ENCODE measurements at regions not wholly inside any gene's neighbourhood (a gene's known extent, or its start where the extent isn't known, plus 50 kb on each side); places are given as distances from the start of the nearest gene placed in this dataset.

DNA sequence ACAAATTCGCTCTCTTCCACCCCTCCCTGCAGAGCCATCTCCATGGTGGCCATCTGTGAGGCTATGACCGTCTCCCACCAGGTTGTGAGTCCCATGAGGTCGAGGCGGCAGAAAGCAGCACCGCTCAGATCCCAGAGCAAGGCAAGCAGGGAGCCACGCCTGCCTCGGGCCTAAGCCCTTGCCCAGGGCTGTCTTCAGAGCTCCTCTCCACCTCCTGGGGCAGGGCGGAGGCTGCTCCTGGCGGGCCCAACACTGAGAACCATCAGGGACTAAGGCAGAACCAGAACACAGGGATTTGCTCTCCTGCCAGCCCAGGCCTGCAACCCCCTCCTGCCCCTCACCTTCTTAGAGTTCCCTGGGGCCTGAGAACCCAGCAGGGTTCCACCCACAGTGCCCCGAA lies 80.9 kb upstream of the WNT11 start:
- H3K4me1 ChIP-seq (ENCODE audit: insufficient read depth, low read length) = peaks cover 25% of the 10 kb centered on the region
- intact Hi-C loops (cut with micrococcal nuclease) = no loop called here
- POLR2A ChIA-PET (ENCODE audit: partially characterized antibody) = interaction anchor here (1.5 to 2.4 kb wide), 2 partner anchors 53 to 79 kb away, joined by 7 to 11 read pairs; no protein-coding TSS in a partner anchor
- Mint-ChIP-seq H3K27me3 (no peaks in the 10 kb centered on the region), H3K36me3 (no peaks in the 10 kb centered on the region), H3K4me1 (peaks cover 23 to 39% (median 28%) of the 10 kb centered on the region in 4 donors), H3K4me3 (peak overlapping the region in 2 of 8 donors; percentile 10 to 71), H3K9me3 (peaks cover 0 to 1% (median 0%) of the 10 kb centered on the region in 8 donors), H3K27ac (peak overlapping the region in 5 of 7 donors; percentile 21 to 93 (median 92))
- H3K27ac ChIP-seq (ENCODE audit: low read depth, low read length) = peak overlapping the region; percentile 27
- no peaks in the 10 kb centered on the region for H3K36me3 ChIP-seq (ENCODE audit: insufficient read depth, low read length)
- H3K27me3 ChIP-seq (ENCODE audit: insufficient read depth, low read length) = no peaks in the 10 kb centered on the region
- no peak overlapping the region for H3K4me3 ChIP-seq (ENCODE audit: low read length in 2 of 2)
- CTCF ChIA-PET (ENCODE audit: partially characterized antibody) = interaction anchor here (1.2 to 2.3 kb wide), 2 partner anchors 33 to 79 kb away, joined by 4 to 26 read pairs; no protein-coding TSS in a partner anchor
- no peaks in the 10 kb centered on the region for H3K9me3 ChIP-seq (ENCODE audit: control insufficient read depth in 1 of 2, low read length in 2 of 2)
- no peak for DNase-seq

DNA sequence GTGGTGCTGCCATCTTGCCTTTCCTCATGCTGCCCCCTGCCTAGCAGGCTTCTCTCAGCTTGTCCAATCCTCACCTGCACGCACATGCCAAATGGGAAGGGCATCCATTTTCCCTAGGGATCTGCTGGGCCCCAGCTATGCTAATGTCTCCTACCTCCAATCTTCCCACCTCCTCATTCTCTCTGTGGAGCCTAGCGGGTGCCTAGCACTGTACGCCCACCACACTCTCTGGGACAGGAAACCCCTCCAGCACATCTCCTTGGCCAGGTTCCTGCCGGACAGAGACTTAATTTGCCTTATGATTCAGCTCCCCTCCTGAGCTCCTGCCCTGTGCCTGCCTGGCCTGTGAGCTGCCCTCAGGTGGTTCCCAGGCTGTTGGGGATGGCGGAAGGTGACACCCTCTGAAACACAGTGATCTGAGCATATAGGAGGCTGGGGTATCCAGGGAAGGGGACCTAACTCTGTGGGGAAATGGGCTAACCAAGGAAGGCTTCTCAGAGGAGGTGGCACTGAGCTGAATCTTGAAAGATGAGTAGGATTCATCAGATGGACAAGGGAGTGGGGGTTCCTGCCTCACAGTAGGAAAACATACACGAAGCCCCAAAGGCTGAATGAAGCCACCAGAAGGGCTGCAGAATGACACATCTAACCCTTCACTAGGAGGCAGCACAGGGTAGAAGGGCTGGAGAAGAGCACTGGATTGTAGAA lies 79.2 kb upstream of the WNT11 start:
- peaks cover 20 to 36% (median 28%) of the 10 kb centered on the region in 4 donors for H3K4me1 Mint-ChIP-seq
- H3K36me3 Mint-ChIP-seq = no peaks in the 10 kb centered on the region
- H3K36me3 ChIP-seq (ENCODE audit: insufficient read depth, low read length) = no peaks in the 10 kb centered on the region
- peaks cover 25% of the 10 kb centered on the region for H3K4me1 ChIP-seq (ENCODE audit: insufficient read depth, low read length)
- peaks cover 0 to 1% (median 0%) of the 10 kb centered on the region in 8 donors for H3K9me3 Mint-ChIP-seq
- no peaks in the 10 kb centered on the region for H3K27me3 Mint-ChIP-seq
- CTCF ChIA-PET (ENCODE audit: partially characterized antibody) = interaction anchor here (2.4 kb wide), 1 partner anchor 78 kb away, joined by 16 read pairs; no protein-coding TSS in a partner anchor
- intact Hi-C loops (cut with micrococcal nuclease) = no loop called here
- DNase-seq = no peak
- H3K4me3 Mint-ChIP-seq = peak overlapping the region in 1 of 8 donors; percentile 18
- H3K9me3 ChIP-seq (ENCODE audit: control insufficient read depth in 1 of 2, low read length in 2 of 2) = no peaks in the 10 kb centered on the region
- H3K4me3 ChIP-seq (ENCODE audit: low read length in 2 of 2) = no peak overlapping the region
- H3K27ac ChIP-seq (ENCODE audit: low read depth, low read length) = no peak overlapping the region
- no peaks in the 10 kb centered on the region for H3K27me3 ChIP-seq (ENCODE audit: insufficient read depth, low read length)
- peak overlapping the region in 3 of 7 donors; percentile 44 to 75 (median 68) for H3K27ac Mint-ChIP-seq
- POLR2A ChIA-PET (ENCODE audit: partially characterized antibody) = no interaction called here

DNA sequence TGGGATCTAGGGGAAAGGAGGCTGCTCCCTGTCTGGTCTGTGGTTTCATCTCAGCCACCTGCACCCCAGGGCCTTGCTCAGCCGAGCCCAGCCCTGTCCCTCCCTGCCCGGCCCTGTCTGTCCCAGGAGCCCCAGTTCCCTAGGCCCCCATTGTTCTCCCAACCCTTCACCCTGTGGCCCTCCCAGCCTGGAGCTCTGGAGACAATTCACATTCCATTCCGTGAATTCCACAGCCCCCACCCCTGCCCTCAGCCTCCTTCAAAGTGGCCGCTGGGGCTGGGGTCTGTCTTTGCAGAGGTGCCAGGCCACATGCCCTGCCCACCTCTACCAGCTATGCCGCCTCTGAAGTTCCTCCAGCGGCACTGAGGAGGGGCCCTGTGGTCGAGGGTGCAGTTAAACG lies 77.9 kb upstream of the WNT11 start:
- H3K9me3 Mint-ChIP-seq = peaks cover 0 to 1% (median 0%) of the 10 kb centered on the region in 8 donors
- Histone ChIP-seq H3K9me3 (ENCODE audit: control insufficient read depth in 1 of 2, low read length in 2 of 2) (no peaks in the 10 kb centered on the region), H3K4me1 (ENCODE audit: insufficient read depth, low read length) (peaks cover 24% of the 10 kb centered on the region), H3K27me3 (ENCODE audit: insufficient read depth, low read length) (no peaks in the 10 kb centered on the region), H3K4me3 (ENCODE audit: low read length in 2 of 2) (no peak overlapping the region), H3K27ac (ENCODE audit: low read depth, low read length) (no peak overlapping the region), H3K36me3 (ENCODE audit: insufficient read depth, low read length) (no peaks in the 10 kb centered on the region)
- ChIA-PET CTCF (ENCODE audit: partially characterized antibody) (interaction anchor here (1.0 to 2.4 kb wide), 2 partner anchors 75 to 76 kb away, joined by 3 to 16 read pairs; no protein-coding TSS in a partner anchor), POLR2A (ENCODE audit: partially characterized antibody) (no interaction called here)
- H3K4me3 Mint-ChIP-seq = no peak overlapping the region
- DNase-seq = no peak
- H3K4me1 Mint-ChIP-seq = peaks cover 18 to 33% (median 27%) of the 10 kb centered on the region in 4 donors
- intact Hi-C loops (cut with micrococcal nuclease) = no loop called here
- H3K27me3 Mint-ChIP-seq = no peaks in the 10 kb centered on the region
- no peaks in the 10 kb centered on the region for H3K36me3 Mint-ChIP-seq
- H3K27ac Mint-ChIP-seq = no peak overlapping the region

DNA sequence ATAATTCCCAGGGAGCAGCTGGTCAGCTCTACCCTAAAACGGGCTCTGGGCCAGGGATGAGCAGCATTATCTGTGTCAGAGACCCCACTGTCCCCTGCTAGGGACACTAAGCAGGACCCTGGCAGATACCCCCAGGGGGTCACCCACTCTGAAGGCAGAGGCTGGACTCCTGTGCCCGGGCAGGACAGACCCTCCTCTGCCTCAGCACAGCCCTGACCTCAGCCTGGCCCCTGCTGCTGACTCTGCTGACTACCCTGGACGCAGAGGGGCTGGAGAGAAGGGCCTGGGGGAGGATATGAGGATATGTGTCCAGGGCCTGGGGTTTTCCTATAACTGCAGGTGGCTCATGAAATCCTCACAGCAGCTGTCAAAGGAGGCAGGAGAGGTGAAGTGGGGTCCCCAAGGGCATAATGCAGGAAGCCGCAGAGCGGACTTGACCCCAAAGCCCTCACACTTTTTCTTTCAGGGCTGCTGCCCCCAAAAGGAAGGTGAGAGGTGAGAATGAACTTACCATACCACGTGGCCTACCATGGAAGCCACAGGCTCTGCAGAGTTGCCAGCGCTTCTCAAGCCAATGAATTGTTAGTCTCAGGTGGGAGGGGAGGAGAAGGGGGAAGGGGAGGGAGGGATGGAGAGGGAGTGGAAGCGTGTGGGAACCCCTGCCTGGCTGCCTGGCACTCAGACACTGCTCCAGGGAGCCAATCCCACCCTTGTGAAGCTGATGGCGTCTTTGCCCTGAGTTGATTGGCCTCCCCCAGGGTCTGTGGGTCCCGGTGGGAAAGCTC lies 76.7 kb upstream of the WNT11 start:
- Histone ChIP-seq H3K27ac (ENCODE audit: low read depth, low read length) (no peak overlapping the region), H3K27me3 (ENCODE audit: insufficient read depth, low read length) (no peaks in the 10 kb centered on the region), H3K9me3 (ENCODE audit: control insufficient read depth in 1 of 2, low read length in 2 of 2) (no peaks in the 10 kb centered on the region), H3K4me1 (ENCODE audit: insufficient read depth, low read length) (peaks cover 12% of the 10 kb centered on the region), H3K36me3 (ENCODE audit: insufficient read depth, low read length) (no peaks in the 10 kb centered on the region), H3K4me3 (ENCODE audit: low read length in 2 of 2) (no peak overlapping the region)
- Mint-ChIP-seq H3K9me3 (peaks cover 0 to 1% (median 0%) of the 10 kb centered on the region in 8 donors), H3K4me1 (peaks cover 9 to 23% (median 17%) of the 10 kb centered on the region in 4 donors), H3K27me3 (no peaks in the 10 kb centered on the region), H3K27ac (peak overlapping the region in 2 of 7 donors; percentile 14 to 29), H3K36me3 (no peaks in the 10 kb centered on the region), H3K4me3 (no peak overlapping the region)
- ChIA-PET CTCF (ENCODE audit: partially characterized antibody) (interaction anchor here (1.0 kb wide), 1 partner anchor 74 kb away, joined by 3 read pairs; no protein-coding TSS in a partner anchor), POLR2A (ENCODE audit: partially characterized antibody) (no interaction called here)
- DNase-seq = no peak
- intact Hi-C loops (cut with micrococcal nuclease) = no loop called here

DNA sequence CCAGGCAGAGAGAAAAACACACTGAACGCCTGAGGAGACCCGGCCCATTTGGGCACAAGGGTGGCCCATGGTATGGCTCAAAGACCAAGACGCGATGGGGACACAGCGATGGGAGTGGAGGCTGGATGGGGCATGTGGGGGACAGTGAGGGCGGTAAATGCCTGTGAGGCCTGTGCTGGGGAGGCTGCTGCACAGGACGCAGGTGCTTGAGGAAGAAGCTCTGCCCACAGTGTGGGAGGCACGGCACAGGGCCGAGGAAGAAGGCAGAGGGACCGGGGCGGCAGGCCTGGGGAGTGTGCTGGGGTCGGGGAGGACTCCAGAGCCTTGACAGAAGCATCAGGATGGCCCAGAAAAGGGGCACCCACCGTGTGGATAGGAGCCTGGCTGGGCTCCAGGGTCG lies 75.9 kb upstream of the WNT11 start:
- no peak overlapping the region for H3K4me3 Mint-ChIP-seq
- no peak for DNase-seq
- no peaks in the 10 kb centered on the region for H3K36me3 Mint-ChIP-seq
- peaks cover 0 to 1% (median 0%) of the 10 kb centered on the region in 8 donors for H3K9me3 Mint-ChIP-seq
- H3K4me3 ChIP-seq (ENCODE audit: low read length in 2 of 2) = no peak overlapping the region
- H3K27ac Mint-ChIP-seq = peak overlapping the region in 1 of 7 donors; percentile 22
- peaks cover 4 to 15% (median 9%) of the 10 kb centered on the region in 4 donors for H3K4me1 Mint-ChIP-seq
- no peak overlapping the region for H3K27ac ChIP-seq (ENCODE audit: low read depth, low read length)
- H3K36me3 ChIP-seq (ENCODE audit: insufficient read depth, low read length) = no peaks in the 10 kb centered on the region
- no peaks in the 10 kb centered on the region for H3K27me3 ChIP-seq (ENCODE audit: insufficient read depth, low read length)
- no peaks in the 10 kb centered on the region for H3K9me3 ChIP-seq (ENCODE audit: control insufficient read depth in 1 of 2, low read length in 2 of 2)
- H3K27me3 Mint-ChIP-seq = no peaks in the 10 kb centered on the region
- CTCF ChIA-PET (ENCODE audit: partially characterized antibody) = no interaction called here
- peaks cover 4% of the 10 kb centered on the region for H3K4me1 ChIP-seq (ENCODE audit: insufficient read depth, low read length)
- POLR2A ChIA-PET (ENCODE audit: partially characterized antibody) = no interaction called here
- intact Hi-C loops (cut with micrococcal nuclease) = no loop called here

DNA sequence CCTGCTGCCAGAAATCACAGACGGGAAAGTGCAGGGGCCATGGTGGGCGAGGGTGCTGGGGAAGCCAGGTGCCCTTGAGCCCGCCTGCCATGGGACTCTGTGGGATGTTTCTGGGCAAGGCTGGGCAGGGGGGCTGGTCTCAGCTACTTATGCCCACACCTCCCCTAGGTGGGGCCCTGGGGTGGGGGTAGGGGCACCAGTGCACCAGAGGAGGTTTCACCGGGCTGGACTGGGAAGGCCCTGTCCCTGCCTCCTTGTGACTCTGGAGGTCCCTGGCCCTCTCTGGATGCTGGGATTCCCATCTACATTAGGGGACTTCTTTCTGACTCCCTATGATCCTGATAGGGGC lies 75.2 kb upstream of the WNT11 start:
- CTCF ChIA-PET (ENCODE audit: partially characterized antibody) = no interaction called here
- Histone ChIP-seq H3K4me3 (ENCODE audit: low read length in 2 of 2) (no peak overlapping the region), H3K4me1 (ENCODE audit: insufficient read depth, low read length) (no peaks in the 10 kb centered on the region), H3K36me3 (ENCODE audit: insufficient read depth, low read length) (no peaks in the 10 kb centered on the region), H3K27me3 (ENCODE audit: insufficient read depth, low read length) (no peaks in the 10 kb centered on the region), H3K27ac (ENCODE audit: low read depth, low read length) (no peak overlapping the region), H3K9me3 (ENCODE audit: control insufficient read depth in 1 of 2, low read length in 2 of 2) (no peaks in the 10 kb centered on the region)
- Mint-ChIP-seq H3K9me3 (peaks cover 0 to 1% (median 0%) of the 10 kb centered on the region in 8 donors), H3K4me3 (no peak overlapping the region), H3K36me3 (no peaks in the 10 kb centered on the region), H3K27me3 (no peaks in the 10 kb centered on the region), H3K4me1 (peaks cover 2 to 11% (median 6%) of the 10 kb centered on the region in 4 donors), H3K27ac (no peak overlapping the region)
- intact Hi-C loops (cut with micrococcal nuclease) = no loop called here
- POLR2A ChIA-PET (ENCODE audit: partially characterized antibody) = no interaction called here
- DNase-seq = no peak

DNA sequence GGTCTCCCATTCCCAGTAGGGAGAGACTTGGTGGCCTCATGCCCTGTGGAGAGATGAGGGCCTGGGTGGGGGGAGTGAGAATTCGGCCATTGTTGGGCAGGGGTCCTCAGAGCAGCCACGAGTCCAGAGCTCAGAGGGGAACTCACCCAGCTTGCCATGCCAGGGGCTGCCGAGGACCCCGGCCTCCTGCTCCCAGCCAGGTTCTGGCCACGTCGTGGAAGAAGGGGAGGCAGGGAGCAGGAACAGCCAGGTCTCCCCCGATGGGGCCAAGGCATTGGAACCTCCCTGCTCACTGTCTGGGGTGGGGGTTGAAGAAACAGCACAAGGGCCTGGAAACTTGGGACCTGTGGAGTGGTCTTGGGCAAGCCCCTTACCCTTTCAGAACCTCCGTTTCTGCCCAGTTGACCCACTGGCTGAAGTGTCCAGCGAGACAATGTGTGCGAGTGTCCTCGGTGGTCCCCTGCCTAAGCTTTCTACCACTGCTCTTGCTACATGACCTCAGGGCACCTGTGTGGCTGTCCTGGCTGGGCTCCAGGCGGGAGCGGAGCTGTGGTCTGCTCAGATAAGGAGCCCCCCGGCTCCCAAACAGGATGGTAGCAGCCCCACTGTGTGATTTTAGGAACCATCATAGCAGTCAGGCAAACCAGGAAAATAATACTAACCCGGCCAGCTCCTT lies 74.7 kb upstream of the WNT11 start:
- POLR2A ChIA-PET (ENCODE audit: partially characterized antibody) = no interaction called here
- no peaks in the 10 kb centered on the region for H3K27me3 ChIP-seq (ENCODE audit: insufficient read depth, low read length)
- H3K36me3 Mint-ChIP-seq = no peaks in the 10 kb centered on the region
- no peak overlapping the region for H3K27ac Mint-ChIP-seq
- no peak overlapping the region for H3K4me3 Mint-ChIP-seq
- intact Hi-C loops (cut with micrococcal nuclease) = no loop called here
- H3K27ac ChIP-seq (ENCODE audit: low read depth, low read length) = no peak overlapping the region
- peaks cover 0 to 7% (median 3%) of the 10 kb centered on the region in 4 donors for H3K4me1 Mint-ChIP-seq
- no peaks in the 10 kb centered on the region for H3K4me1 ChIP-seq (ENCODE audit: insufficient read depth, low read length)
- H3K27me3 Mint-ChIP-seq = no peaks in the 10 kb centered on the region
- H3K9me3 Mint-ChIP-seq = peaks cover 0 to 1% (median 0%) of the 10 kb centered on the region in 8 donors
- no peaks in the 10 kb centered on the region for H3K9me3 ChIP-seq (ENCODE audit: control insufficient read depth in 1 of 2, low read length in 2 of 2)
- CTCF ChIA-PET (ENCODE audit: partially characterized antibody) = no interaction called here
- H3K4me3 ChIP-seq (ENCODE audit: low read length in 2 of 2) = no peak overlapping the region
- no peak for DNase-seq
- no peaks in the 10 kb centered on the region for H3K36me3 ChIP-seq (ENCODE audit: insufficient read depth, low read length)

Measured in CD4-positive, alpha-beta memory T cell (primary cell).